Activated CD4-positive, alpha-beta T cell treated with anti-CD3 and anti-CD28 coated beads for 1 hour (primary cell): ENCODE measurements at regions not wholly inside any gene's neighbourhood (a gene's known extent, or its start where the extent isn't known, plus 50 kb on each side); places are given as distances from the start of the nearest gene placed in this dataset.

ENCODE experiments used
- DNase-seq: peaks from one replicate; pipeline ENCODE4 v3.0.0-alpha.2; 2020

DNA sequence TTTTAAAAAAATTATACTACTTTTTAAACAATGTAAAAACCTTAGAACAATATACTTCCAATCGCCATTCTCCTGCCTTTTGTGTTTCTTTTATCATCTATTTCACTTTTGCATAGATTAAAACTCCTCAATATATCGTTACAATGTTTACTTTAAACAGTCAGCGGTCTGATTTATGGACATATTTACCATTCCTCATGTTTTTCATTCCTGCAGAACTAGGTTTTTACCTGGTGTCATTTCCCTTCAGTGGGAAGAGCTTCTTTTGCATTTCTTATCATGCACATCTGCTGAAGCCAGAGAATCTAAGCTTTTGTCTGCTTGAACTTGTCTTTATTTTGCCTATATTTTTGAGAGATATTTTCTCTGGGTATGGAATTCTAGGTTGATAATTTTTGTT is 277.4 kb upstream of the PLXNA2 start:
- DNase-seq = no peak

DNA sequence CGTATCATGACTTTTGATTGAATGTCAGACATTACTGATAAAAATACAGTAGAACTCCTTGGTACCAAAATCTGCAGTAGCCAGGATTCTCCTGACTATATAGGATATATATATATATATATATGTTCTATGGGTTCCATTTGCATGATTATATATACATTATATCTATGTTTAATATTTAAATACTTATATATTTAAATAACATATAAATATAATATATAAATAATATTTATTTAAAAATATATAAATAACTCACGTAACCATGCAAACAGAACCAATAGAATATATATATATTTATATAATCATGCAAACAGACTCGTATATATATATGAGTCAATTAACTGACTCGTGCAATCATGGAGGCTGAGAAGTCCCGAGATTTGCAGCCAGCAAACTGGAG is 278.8 kb upstream of the PLXNA2 start:
- DNase-seq = no peak

DNA sequence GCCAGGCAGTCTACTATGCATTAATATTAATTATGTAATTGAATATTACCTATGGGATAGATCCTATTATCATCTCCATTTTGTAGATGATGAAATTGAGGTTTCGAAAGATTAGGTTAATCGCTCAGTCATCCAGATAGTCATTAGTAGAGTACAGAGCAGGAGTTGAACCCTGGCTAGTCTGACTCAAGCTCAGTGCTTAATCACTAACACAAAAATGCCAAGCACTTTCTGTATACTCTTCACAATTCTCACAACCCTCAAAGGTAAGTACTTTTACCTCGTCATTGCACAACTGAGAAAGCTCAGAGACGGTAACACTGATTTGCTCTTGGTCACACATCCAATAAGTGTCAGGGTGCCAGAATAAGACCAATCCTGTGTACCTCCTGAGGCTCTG is 280.2 kb upstream of the PLXNA2 start:
- no peak for DNase-seq

DNA sequence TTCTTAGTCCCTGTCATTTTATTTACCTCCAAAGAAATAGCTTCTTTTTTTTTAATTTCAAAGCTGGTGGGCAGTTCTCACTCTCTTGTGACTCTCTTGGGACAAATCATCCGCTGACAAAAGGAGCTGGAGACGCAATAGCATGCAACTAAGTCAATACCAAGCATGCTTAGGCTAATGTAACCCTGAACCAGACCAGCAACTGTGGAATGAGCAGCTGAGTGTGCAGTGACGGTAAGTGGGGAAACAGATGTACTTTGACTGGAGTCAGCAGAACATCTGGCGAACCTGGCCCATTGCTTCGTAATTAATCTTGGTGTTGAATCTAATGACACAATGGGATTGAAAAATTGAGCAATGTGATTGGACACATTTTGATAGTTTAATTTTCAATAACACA is 280.7 kb upstream of the PLXNA2 start:
- DNase-seq = no peak

DNA sequence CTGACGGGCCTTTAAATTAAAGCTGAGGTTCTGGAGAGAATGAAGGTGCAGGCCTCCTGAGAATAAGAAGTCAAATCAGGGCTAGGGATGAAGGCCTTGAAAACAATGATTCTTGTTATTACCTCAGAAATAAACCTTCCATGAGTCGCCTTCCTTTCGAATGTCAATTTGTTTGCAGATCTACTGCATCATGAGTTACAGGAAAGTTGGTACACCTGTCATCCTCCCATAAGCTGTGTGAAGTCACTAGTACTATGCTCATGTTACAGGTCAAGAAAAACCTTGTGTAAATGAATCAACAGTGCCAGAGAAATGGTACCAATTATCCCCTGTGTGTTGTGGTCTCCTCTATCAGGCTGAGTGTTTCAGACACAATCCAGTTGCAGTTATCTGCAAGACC is 281.2 kb upstream of the PLXNA2 start:
- no peak for DNase-seq

DNA sequence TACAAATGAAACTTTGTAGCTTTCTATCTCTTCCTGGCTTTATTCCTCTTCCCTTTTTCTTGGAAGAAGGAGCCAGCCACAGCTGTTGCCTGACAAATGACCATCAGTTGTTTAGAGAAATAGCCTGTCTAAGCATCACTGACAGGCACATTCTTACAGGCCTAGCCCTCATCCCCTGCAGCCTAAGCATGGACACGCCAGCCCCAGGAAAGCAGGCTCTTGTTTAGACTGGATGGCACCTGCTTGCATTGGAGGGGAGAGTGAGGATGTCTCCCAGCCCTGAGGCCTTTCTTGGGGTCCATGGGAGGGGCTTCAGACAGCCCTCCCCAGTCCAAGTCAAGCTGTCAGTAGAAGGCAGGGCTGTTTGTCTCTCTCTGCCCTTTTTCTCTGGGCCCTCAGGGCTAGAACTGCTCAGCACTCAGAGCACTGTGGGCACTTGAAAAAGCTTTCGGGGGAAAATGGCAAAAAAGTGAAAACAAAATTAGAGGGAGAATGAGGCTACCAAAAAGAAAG is 282.5 kb upstream of the PLXNA2 start:
- DNase-seq = no peak

DNA sequence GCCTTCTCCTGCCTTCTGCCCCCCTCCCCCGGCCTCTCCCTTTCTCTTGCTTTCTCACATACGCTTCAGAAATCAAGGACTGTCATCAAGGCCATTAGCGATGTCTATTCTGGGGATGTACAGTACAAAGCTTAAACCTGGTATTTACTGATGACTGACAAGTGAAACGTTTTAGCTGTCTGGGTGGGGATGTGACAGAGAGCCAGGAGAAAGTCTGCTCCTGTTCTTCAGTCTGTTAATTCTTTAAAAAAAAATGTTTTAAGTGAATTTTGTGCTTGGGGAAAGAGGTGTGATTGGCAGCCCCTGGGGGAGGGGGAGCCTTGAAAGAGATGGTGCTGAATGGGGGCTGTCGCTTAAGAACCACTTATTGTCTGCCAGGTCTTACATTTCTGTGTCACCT is 283.0 kb upstream of the PLXNA2 start:
- no peak for DNase-seq

DNA sequence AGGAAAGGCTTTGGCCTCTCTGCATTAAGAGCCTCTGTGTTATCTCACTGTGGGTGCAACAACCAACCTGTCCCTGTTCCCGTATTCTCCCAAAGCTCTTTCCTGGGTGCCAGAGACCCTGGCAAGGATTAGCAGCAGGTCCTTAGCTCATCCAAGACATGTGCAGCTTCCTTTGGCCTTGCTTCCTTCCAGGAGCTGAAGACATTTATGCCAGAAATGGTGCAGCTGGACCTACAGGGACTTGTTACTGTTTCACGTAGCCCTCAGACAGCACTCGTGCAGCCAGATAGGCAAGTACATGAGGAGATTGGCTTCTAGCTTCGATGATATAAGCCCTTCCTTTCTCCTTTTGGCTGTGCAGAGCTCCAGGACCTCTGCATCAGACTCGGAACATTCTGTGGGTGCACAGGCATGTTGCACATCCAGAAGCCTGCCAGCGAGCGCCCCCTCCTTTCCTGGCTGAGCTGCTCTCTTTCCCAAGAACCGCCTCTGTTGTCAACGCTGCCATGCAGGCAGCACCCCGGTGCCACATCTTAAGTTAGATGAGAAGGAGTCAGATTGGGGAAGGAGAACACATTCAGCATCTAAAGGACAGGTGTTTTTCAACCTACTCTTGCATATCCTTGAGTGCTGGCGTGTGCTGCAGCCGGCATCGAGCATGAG is 284.5 kb upstream of the PLXNA2 start:
- DNase-seq = no peak

DNA sequence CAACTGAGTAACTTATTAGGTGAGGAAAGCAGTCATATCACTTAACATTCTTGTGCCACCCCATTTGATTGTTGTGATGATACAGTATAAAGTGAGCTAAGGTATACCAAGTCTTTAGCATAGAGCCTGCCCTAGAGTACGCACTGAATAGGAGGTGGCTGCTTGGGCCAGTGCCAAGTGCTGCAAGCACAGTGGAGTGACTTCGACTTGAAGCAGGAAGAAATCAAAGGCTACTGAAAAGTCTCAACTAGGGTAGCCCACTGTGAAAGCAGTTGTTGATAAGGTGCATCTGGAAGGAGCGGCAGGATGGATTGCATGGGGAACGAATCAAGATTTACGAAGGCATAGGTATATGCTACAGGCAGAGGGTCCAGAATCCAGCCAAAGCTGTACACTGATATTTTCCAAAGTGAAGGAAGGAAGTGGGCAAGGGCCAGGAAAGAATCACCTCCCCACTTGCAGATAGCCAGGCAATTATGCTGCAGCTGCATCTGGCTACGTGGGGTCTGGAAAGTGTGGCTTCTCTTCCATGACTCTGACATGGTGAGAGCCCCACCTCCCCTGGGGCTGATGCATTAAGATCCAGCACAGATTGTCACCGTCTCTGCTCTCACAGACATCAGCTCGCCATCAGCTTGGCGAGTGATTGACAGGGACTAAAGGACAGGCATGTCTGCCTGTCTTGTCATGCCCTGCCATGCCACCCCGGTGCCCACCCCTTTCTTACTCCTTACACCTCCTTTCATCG is 287.0 kb upstream of the PLXNA2 start:
- no peak for DNase-seq

DNA sequence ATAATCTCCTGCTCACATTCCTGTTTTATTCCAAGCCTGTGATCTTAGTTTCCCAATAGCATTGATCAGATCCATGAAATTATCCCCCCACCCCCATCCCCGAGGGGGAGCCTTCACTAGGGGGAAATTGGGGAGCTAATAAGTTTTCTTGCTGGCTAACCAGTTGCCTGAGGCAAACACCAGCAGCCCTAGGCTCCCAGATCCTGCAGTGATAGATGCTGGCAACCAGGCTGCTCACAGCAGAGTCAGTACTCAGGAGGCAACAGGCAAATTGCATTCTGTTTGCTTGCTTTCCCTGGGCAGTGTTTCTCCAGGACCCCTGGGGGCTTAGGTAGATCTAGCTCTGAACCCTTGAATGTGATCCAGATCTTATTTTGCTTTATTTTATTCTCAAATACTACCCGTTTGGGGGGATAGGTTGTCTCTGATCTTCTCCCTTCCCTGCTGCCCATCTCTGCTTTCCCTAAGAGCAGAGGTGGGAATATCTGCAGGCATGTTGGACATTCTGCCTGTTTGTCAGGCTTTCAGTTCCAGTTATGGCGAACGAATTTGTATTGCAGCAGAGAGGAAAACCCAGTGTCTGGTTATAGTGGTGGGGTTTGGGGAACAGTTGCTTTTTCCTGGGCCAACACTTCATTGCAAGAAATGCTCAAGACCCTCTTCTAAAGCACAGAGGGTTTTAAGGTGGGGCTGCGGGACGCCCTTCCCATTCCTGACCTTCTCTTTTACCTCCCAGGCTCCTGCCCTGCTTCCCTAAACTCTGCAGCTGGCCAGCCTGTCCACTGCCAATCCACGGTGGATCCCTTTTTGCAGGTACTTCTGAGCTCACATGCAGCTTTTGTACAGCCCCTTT is 289.8 kb upstream of the PLXNA2 start:
- DNase-seq = no peak

DNA sequence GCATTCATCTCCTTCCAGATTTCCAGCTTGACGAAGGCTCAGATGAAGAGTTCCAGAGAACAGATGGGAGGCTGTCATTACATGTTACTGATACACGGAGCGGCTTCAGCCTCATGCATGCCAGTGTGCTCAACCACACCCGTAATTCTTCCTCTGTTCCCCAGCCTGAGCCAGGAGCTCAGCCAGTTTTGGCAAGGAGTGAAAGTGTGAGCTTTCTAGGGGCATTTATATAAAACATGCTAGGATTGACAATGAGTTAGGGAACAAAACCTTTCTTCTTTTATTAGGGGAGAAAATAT is 290.4 kb upstream of the PLXNA2 start:
- DNase-seq = no peak

DNA sequence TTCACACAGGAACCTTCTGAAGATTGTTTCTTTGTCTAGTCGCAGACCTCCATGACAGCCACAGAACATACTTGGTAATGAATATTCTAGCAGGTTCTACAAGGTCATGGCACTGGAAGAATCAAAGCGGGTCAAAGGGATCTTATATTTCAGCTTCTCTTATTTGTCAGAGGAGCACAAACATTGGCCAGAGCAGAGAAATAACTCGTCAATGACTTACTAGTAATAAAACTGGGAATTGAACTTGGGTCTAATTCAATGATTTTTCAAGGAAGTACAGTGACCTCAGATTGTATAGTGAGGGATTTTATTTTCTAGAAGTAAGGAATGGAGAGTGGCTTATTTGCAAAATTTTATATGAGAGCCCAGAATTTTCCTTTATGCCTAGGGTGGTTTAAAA is 290.8 kb upstream of the PLXNA2 start:
- DNase-seq = no peak

DNA sequence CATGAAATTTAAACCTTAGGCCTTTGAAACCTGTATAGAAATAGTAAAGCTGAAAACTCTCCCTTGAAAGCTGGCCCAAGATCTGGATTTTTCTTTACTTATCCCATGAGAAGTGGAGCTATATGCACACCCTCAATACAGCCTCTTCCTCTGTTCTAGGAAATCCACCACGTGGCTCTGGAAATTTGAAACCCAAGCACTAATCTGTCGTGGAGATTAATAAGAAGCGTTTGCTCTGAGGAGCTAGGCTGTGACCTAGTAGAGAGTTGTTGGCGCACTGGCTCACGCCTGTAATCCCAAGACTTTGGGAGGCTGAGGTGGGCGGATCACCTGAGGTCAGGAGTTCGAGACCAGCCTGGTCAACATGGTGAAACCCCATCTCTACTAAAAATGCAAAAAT is 291.3 kb upstream of the PLXNA2 start:
- DNase-seq = no peak

DNA sequence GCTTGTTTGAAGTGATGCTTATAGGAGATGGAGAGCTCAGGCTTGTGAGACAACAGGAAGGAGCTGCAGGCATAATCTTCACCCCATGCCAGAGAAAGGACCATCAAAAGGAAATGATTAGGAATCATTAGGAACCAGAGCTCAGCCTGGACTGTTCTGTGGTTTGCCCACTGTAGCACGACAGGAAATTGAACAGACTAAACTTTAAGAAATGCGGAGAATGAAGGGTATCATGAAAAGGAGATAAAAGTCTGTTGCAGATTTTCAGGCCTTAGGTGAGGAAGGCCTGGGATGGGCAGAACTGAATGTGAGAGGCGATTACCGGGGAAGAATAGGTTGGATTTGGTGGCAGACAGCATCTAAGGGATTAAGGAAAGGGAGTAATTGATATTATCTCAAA is 292.0 kb upstream of the PLXNA2 start:
- DNase-seq = no peak

DNA sequence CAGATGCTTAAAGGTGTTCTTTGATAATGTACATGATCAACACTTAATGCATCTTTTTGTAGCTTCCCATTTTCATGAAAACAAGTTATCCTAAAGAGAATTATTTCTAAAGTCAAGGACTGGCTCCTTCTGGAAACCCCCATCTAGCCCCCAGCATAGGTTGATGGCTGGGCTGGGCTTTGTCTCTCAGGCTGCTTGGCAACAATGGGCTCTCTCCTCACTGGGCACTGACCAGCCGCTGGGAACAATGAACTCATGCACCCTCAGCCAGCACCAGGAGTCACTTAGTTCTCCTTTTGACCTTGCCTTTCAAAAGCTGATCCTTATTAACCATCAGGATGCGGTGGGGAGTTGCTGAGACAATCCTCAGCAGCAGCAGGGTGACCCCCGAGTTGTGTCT is 293.0 kb upstream of the PLXNA2 start:
- no peak for DNase-seq

DNA sequence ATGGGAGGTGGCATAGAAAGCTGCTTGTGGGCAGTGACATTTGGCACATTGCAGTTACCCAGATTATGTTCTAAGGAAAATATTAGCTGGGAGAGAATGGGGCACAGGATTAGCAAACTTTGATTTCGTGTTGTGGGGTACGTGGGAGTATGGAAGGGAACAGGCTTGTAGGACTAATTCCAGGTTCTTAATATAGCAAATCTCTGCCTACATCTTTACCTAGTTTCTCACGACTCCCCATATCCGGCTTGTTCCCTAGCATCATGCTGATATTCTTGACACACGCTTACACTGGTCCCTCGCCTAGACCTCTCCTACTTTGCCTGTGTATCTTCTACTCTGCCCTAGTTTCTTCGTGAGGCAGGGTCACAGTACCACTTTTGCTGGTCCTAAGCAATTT is 293.9 kb upstream of the PLXNA2 start:
- DNase-seq = no peak

DNA sequence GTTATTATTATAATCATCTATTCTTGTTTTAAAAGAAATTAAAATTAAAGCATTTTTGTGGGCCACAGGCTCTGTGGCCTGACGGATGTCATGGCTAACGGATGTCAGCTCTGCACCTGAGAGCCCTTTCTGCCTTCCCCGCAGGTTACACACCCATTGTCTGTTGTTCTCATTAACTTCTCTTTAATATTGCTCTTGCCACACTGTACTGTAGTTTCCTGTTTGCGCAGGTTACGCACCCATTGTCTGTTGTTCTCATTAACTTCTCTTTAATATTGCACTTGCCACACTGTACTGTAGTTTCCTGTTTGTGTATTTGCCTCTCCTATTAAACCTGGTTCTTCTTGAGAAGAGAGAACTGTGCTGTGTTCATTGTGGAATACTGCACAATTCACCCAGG is 294.4 kb upstream of the PLXNA2 start:
- DNase-seq = no peak

DNA sequence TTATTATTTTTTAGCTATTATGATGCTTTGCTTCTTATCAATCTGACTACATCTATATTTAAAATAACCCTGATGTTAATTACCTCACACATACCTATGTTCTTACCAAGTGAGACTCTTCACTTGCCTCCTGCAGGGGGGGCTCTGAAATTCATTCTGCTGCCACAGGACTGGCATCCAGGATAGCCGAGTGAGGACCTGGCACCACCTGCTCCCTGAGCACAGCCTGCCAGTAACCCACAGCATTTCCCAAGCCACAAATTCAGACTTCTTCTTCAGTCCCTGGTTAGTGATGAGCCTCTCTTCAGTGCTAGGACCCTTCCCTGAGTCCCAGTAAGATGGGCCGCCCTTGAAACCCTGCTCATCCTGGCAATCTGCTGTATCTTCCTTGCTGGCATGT is 296.5 kb upstream of the PLXNA2 start:
- no peak for DNase-seq

DNA sequence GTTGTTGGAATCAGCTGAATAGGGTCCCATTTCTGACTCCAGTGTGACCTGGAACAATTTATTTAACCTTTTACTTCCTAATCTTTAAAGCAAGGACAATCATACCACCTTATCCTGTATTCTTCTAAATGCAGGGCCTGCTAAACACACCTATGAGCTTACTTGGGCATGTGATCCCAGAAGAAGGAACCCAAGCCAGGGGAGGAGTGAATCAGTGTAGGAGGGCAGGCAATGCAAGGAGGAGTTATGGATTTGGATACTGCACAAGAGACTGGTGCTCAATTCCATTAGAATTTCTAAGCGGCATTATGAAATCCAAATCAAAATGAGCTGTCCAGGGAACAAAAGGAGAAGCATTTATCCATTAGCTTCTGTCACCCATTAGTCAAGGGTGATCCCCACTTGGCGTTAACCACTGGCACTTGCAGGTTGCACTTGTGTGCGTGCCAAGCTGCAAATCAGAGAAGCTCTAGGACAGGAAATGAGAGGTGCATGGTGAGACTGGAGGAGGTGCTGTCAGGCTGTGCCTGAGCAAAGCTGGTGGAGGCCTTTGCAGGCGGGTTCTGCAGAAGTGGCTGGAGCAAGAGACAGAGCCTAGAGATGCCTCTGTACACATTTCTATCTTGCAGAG is 297.2 kb upstream of the PLXNA2 start:
- DNase-seq = no peak

DNA sequence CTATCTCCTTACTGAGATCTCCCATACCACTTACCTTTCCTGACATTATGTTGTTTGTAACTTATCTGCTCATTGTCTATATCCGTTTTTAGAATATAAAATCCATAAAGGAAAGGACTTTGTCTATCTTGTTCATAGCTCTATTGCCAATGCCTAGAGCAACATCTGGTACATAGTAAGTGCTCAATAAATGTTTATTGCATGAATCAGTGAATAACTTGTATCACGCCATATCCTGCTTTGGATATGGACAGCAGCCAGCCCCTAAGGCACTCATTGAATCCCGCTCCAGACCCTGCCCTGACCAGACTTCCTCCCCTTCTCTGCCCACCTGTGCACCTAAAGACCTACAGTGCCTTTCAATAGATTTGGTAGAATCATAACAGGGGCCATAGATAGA is 298.1 kb upstream of the PLXNA2 start:
- DNase-seq = no peak

DNA sequence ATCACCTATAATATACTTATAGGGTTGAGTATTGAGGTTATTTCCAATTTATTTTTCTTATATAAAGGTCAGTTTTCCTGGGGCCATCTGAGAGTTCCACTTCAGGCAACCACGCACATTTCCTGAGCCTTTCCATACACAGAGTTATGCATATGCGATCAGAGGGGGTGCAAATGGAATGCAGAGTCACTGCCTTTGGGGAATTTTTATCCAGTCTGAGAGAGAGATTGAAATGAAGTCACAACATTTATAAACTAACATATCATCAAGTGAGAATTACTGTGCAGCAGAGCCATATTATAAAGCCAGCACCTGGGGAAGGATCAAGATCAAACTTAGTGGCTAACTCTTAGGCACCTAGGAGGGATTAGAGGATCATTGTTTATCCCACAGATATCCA is 299.9 kb upstream of the PLXNA2 start:
- DNase-seq = no peak

DNA sequence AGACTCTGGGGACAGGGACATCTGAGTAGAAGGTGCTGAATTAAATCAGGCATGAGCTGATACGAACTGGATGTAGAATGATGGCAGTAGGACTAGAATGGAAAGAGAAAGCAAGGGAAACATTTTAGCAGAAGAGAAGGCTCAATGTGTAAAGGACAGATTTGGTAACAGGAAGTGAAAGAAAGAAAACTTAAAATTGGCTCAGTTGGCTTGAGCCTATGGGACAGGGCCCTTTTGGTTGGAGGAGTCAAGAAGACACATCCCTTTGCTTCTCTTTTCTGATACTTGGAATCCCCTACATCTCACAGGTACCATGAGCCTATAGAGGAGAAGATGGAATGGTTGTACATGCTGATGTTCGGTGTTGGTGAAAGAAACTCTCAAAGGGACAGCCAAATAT is 300.6 kb upstream of the PLXNA2 start:
- no peak for DNase-seq

DNA sequence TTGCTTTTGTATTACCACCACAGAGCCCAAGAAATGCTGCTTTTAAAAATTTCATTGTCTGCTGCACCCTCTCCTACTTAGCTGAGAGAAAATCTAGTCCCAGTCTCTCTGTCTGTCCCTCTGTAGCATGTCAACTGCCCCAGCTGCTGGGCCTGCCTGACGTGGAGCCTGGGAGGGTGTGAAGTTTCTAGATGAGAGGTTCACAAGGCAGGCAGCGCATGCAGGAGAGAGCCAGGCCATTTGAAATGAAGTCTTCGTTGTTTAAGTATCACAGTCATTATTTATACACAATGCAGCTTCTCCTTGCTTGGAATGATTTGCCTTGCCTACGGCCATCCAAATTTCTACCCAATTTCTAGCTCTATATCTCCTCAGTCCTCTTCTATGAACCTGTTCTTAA is 306.8 kb upstream of the PLXNA2 start:
- no peak for DNase-seq
